ENCODE measurements at regions not wholly inside any gene's neighbourhood (a gene's known extent, or its start where the extent isn't known, plus 50 kb on each side); places are given as distances from the start of the nearest gene placed in this dataset.

GRCh38 chr5:123266365-123266764 is 156.8 kb downstream of the CEP120 start:
- Mint-ChIP-seq H3K4me1 (ENCODE audit: low read depth in 2 of 2) (no peaks in the 10 kb centered on the region), H3K27me3 (no peaks in the 10 kb centered on the region), H3K36me3 (no peaks in the 10 kb centered on the region), H3K27ac (no peak overlapping the region), H3K9me3 (no peaks in the 10 kb centered on the region), H3K4me3 (no peak overlapping the region)
- DNase-seq (ENCODE audit: low spot score) (no peak), ATAC-seq (no peak)

GRCh38 chr5:123265551-123265950 is 157.7 kb downstream of the CEP120 start:
- no peak for DNase-seq (ENCODE audit: low spot score)
- no peak overlapping the region for H3K4me3 Mint-ChIP-seq
- H3K4me1 Mint-ChIP-seq (ENCODE audit: low read depth in 2 of 2) = no peaks in the 10 kb centered on the region
- no peak for ATAC-seq
- no peaks in the 10 kb centered on the region for H3K9me3 Mint-ChIP-seq
- no peaks in the 10 kb centered on the region for H3K36me3 Mint-ChIP-seq
- no peak overlapping the region for H3K27ac Mint-ChIP-seq
- H3K27me3 Mint-ChIP-seq = no peaks in the 10 kb centered on the region

- Mint-ChIP-seq H3K9me3 (no peaks in the 10 kb centered on the region), H3K27me3 (no peaks in the 10 kb centered on the region), H3K4me3 (no peak overlapping the region), H3K27ac (no peak overlapping the region), H3K4me1 (ENCODE audit: low read depth in 2 of 2) (no peaks in the 10 kb centered on the region), H3K36me3 (no peaks in the 10 kb centered on the region)
- ATAC-seq (no peak), DNase-seq (ENCODE audit: low spot score) (no peak)
These were observed 158.8 kb downstream of the CEP120 start for GRCh38 chr5:123264394-123264793.

- Mint-ChIP-seq H3K27ac (no peak overlapping the region), H3K4me1 (ENCODE audit: low read depth in 2 of 2) (no peaks in the 10 kb centered on the region), H3K36me3 (no peaks in the 10 kb centered on the region), H3K4me3 (no peak overlapping the region), H3K9me3 (no peaks in the 10 kb centered on the region), H3K27me3 (no peaks in the 10 kb centered on the region)
- DNase-seq (ENCODE audit: low spot score) = no peak
- no peak for ATAC-seq
These were observed 159.3 kb downstream of the CEP120 start for GRCh38 chr5:123263859-123264258.

- no peak for ATAC-seq
- Mint-ChIP-seq H3K4me1 (ENCODE audit: low read depth in 2 of 2) (no peaks in the 10 kb centered on the region), H3K9me3 (peaks cover 3% of the 10 kb centered on the region), H3K27ac (no peak overlapping the region), H3K4me3 (no peak overlapping the region), H3K27me3 (no peaks in the 10 kb centered on the region), H3K36me3 (no peaks in the 10 kb centered on the region)
- DNase-seq (ENCODE audit: low spot score) = no peak
These were observed 160.9 kb downstream of the CEP120 start for GRCh38 chr5:123262216-123262823.

GRCh38 chr5:123261752-123262151 is 161.5 kb downstream of the CEP120 start:
- H3K27ac Mint-ChIP-seq = no peak overlapping the region
- H3K4me1 Mint-ChIP-seq (ENCODE audit: low read depth in 2 of 2) = no peaks in the 10 kb centered on the region
- no peaks in the 10 kb centered on the region for H3K27me3 Mint-ChIP-seq
- DNase-seq (ENCODE audit: low spot score) (no peak), ATAC-seq (no peak)
- peaks cover 3% of the 10 kb centered on the region for H3K9me3 Mint-ChIP-seq
- no peak overlapping the region for H3K4me3 Mint-ChIP-seq
- no peaks in the 10 kb centered on the region for H3K36me3 Mint-ChIP-seq

- no peaks in the 10 kb centered on the region for H3K36me3 Mint-ChIP-seq
- no peak for DNase-seq (ENCODE audit: low spot score)
- H3K27me3 Mint-ChIP-seq = peaks cover 0 to 5% of the 10 kb centered on the region in 2 donors
- ATAC-seq = no peak
- no peaks in the 10 kb centered on the region for H3K4me1 Mint-ChIP-seq (ENCODE audit: low read depth in 2 of 2)
- H3K4me3 Mint-ChIP-seq = no peak overlapping the region
- no peak overlapping the region for H3K27ac Mint-ChIP-seq
- H3K9me3 Mint-ChIP-seq = peaks cover 6% of the 10 kb centered on the region
These were observed 160.4 kb downstream of the PRDM6 start for GRCh38 chr5:123249446-123249845.

GRCh38 chr5:123245689-123246088 is 156.6 kb downstream of the PRDM6 start:
- no peaks in the 10 kb centered on the region for H3K36me3 Mint-ChIP-seq
- ATAC-seq (no peak), DNase-seq (ENCODE audit: low spot score) (no peak)
- H3K4me3 Mint-ChIP-seq = no peak overlapping the region
- no peaks in the 10 kb centered on the region for H3K27me3 Mint-ChIP-seq
- no peaks in the 10 kb centered on the region for H3K4me1 Mint-ChIP-seq (ENCODE audit: low read depth in 2 of 2)
- no peak overlapping the region for H3K27ac Mint-ChIP-seq
- peaks cover 3% of the 10 kb centered on the region for H3K9me3 Mint-ChIP-seq

- Mint-ChIP-seq H3K4me1 (ENCODE audit: low read depth in 2 of 2) (no peaks in the 10 kb centered on the region), H3K36me3 (no peaks in the 10 kb centered on the region), H3K27ac (no peak overlapping the region), H3K9me3 (peaks cover 3% of the 10 kb centered on the region), H3K27me3 (no peaks in the 10 kb centered on the region), H3K4me3 (no peak overlapping the region)
- ATAC-seq = no peak
- DNase-seq (ENCODE audit: low spot score) = no peak
These were observed 155.4 kb downstream of the PRDM6 start for GRCh38 chr5:123244458-123244857.

Data from natural killer cell treated with Interleukin-12 subunit alpha and Interleukin-12 subunit beta and Interleukin-15 and Interleukin-18, amount 100 ng/mL, for 72 hours (primary cell).